ENCODE measurements at regions not wholly inside any gene's neighbourhood (a gene's known extent, or its start where the extent isn't known, plus 50 kb on each side); places are given as distances from the start of the nearest gene placed in this dataset.

- TF ChIP-seq POLR2A (IDR thresholded peaks at IDR 0.05): no peak
- TF ChIP-seq, protein P1, sequence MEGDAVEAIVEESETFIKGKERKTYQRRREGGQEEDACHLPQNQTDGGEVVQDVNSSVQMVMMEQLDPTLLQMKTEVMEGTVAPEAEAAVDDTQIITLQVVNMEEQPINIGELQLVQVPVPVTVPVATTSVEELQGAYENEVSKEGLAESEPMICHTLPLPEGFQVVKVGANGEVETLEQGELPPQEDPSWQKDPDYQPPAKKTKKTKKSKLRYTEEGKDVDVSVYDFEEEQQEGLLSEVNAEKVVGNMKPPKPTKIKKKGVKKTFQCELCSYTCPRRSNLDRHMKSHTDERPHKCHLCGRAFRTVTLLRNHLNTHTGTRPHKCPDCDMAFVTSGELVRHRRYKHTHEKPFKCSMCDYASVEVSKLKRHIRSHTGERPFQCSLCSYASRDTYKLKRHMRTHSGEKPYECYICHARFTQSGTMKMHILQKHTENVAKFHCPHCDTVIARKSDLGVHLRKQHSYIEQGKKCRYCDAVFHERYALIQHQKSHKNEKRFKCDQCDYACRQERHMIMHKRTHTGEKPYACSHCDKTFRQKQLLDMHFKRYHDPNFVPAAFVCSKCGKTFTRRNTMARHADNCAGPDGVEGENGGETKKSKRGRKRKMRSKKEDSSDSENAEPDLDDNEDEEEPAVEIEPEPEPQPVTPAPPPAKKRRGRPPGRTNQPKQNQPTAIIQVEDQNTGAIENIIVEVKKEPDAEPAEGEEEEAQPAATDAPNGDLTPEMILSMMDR (IDR thresholded peaks at IDR 0.05): no peak
Measured at GRCh38 chr1:82499022-82499421, 698.3 kb downstream of the ADGRL2 start.
